ENCODE measurements at regions not wholly inside any gene's neighbourhood (a gene's known extent, or its start where the extent isn't known, plus 50 kb on each side); places are given as distances from the start of the nearest gene placed in this dataset.
"Not testable (repeated sequence)": the region's sequence is repeated elsewhere in the genome, so short reads cannot be mapped to it uniquely, and the experiment has no call there.

- TF ChIP-seq CTCF (IDR thresholded peaks at IDR 0.05; ENCODE audit: low read depth, low read length): no peak
- no peak overlapping the region for H3K4me3 ChIP-seq (replicated peaks in 1 of 2; ENCODE audit: low read depth in 2 of 2, low read length in 2 of 2)
- DNase-seq (ENCODE audit: low read depth in 2 of 2): peak; percentile 0 to 1
These were observed 844.4 kb upstream of the CDH18 start for GRCh38 chr5:20832204-20833080.

DNA sequence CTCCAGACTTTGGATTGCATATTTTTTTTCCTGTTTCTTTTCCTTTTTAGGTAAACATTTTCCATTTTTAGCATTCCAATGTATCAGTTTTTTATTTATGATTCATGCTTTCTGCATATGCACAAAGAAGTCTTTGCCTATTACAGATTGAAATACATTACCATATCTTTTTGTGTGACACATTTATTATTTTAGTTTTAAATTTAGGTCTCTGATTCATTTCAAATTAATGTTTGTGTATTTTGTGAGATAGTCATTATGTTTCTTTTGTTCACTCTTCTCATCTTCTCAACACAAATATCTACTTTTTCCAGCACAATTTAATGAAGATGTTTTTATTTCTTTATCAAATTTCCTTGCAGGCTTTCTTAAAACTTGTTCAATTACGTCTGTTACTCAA is 838.0 kb upstream of the CDH18 start:
- not testable (repeated sequence) for H3K4me3 ChIP-seq (replicated peaks in 1 of 2; ENCODE audit: low read depth in 2 of 2, low read length in 2 of 2)
- DNase-seq (ENCODE audit: low read depth in 2 of 2): peak in 1 of 2 donors; percentile 2

GRCh38 chr5:20797216-20797615 is 809.2 kb upstream of the CDH18 start:
- H3K4me3 ChIP-seq (replicated peaks in 1 of 2; ENCODE audit: low read depth in 2 of 2, low read length in 2 of 2): not testable (repeated sequence)

GRCh38 chr5:20784755-20785154 is 796.8 kb upstream of the CDH18 start:
- not testable (repeated sequence) for H3K4me3 ChIP-seq (replicated peaks in 1 of 2; ENCODE audit: low read depth in 2 of 2, low read length in 2 of 2); DNase-seq (ENCODE audit: low read depth in 2 of 2)

More at GRCh38 chr5:20797216-20797615, 809.2 kb upstream of the CDH18 start:
- not testable (repeated sequence) for DNase-seq (ENCODE audit: low read depth in 2 of 2)

- not testable (repeated sequence) for DNase-seq (ENCODE audit: low read depth in 2 of 2)
These were observed 795.5 kb upstream of the CDH18 start for GRCh38 chr5:20783484-20783883.

DNA sequence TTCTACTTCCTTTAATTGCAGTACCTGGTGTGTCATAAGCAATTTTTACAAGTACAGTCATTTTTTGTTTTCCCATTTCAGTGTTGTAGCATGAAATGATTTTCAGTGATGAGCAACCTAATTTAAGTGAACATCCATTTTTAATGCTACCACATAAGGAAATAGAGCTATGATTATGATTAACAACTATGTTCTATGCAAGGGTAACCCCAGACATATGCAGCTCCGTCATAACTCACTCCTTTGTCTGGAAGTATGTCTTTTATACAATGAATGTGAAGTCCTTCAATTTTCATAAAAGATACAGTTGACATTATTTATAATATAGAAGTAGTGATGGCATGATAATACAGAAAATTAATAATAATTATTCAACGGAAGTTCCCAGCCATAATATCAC is 783.3 kb upstream of the CDH18 start:
- DNase-seq (ENCODE audit: low read depth in 2 of 2); H3K4me3 ChIP-seq (replicated peaks in 1 of 2; ENCODE audit: low read depth in 2 of 2, low read length in 2 of 2): not testable (repeated sequence)

More at GRCh38 chr5:20783484-20783883, 795.5 kb upstream of the CDH18 start:
- not testable (repeated sequence) for H3K4me3 ChIP-seq (replicated peaks in 1 of 2; ENCODE audit: low read depth in 2 of 2, low read length in 2 of 2)

- DNase-seq (ENCODE audit: low read depth in 2 of 2); H3K4me3 ChIP-seq (replicated peaks in 1 of 2; ENCODE audit: low read depth in 2 of 2, low read length in 2 of 2): not testable (repeated sequence)
These were observed 777.1 kb upstream of the CDH18 start for GRCh38 chr5:20765074-20765473.

GRCh38 chr5:20759459-20759858 is 771.5 kb upstream of the CDH18 start:
- not testable (repeated sequence) for DNase-seq (ENCODE audit: low read depth in 2 of 2); H3K4me3 ChIP-seq (replicated peaks in 1 of 2; ENCODE audit: low read depth in 2 of 2, low read length in 2 of 2)

DNA sequence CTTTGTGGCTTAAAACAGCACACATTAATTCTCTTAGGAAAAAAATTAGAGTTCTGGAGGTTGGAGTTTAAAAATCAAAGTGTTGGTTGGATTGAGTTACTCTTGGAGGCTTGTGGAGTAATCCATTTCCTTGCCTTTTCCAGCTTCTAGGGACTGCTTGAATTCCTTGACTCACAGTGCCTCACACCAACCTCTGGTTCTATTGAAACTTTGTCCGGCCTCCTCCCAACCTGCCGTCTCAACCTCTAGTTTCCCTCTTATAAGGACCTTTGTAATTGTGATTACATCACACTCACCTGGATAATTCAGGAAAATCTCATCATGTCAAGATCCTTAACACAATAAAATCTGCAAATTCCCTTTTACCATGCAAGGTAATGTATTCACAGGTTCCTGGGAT is 764.2 kb upstream of the CDH18 start:
- not testable (repeated sequence) for H3K4me3 ChIP-seq (replicated peaks in 1 of 2; ENCODE audit: low read depth in 2 of 2, low read length in 2 of 2); DNase-seq (ENCODE audit: low read depth in 2 of 2)

DNA sequence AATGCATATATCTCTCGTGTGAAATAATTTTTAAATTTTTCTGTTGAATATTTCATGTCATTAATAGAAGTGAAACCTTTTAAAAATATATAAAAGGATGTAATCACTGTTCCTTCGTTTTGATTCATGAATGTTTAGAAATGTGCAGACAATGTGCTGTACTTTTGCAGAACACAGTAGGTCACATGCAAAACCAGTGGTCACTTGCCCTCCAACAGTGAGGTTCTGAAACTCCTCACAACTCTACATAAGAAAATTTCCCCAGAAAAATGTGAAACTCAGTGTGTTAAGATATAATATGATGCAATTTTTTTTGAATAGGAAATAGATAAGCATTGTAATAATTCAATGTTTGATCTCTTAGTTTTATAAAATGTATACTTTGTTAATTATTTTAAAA is 747.7 kb upstream of the CDH18 start:
- H3K4me3 ChIP-seq (replicated peaks in 1 of 2; ENCODE audit: low read depth in 2 of 2, low read length in 2 of 2); DNase-seq (ENCODE audit: low read depth in 2 of 2): not testable (repeated sequence)

DNA sequence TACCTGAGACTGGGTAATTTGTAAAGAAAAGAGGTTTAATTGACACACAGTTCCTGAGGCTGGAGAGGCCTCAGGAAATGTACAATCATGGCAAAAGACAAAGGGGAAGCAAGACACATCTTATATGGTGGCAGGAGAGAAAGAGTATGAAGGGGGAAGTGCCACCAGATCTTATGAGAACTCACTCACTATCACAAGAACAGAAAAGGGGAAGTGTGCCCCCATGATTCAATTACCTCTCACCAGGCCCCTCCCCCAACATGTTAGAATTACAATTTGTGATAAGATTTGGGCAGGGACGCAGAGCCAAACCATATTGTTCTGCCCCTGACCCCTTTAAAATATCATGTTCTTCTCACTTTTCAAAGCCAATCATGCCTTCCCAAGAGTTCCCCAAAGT is 744.2 kb upstream of the CDH18 start:
- not testable (repeated sequence) for H3K4me3 ChIP-seq (replicated peaks in 1 of 2; ENCODE audit: low read depth in 2 of 2, low read length in 2 of 2); DNase-seq (ENCODE audit: low read depth in 2 of 2)

GRCh38 chr5:20721286-20721685 is 733.3 kb upstream of the CDH18 start:
- DNase-seq (ENCODE audit: low read depth in 2 of 2); H3K4me3 ChIP-seq (replicated peaks in 1 of 2; ENCODE audit: low read depth in 2 of 2, low read length in 2 of 2): not testable (repeated sequence)

- not testable (repeated sequence) for H3K4me3 ChIP-seq (replicated peaks in 1 of 2; ENCODE audit: low read depth in 2 of 2, low read length in 2 of 2); DNase-seq (ENCODE audit: low read depth in 2 of 2)
These were observed 723.6 kb upstream of the CDH18 start for GRCh38 chr5:20711520-20712155.

DNA sequence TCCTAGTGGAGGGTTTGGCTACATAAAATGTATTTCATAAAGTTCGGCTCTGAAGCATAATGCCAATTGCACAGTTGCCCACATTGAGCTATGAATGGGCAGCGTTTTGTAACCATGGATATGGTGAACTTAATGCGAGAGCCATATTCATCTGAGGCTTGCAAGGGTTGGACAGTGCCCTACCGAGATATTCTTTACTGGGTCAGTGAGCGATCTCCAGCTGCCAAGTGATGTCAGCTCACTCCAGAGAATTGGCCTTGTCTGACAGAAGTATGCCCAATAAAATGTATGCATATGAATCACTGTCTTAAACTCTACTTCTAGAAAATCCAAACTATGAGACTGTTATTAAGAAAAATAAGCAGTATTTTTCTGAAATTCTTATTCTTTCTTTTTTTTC is 719.6 kb upstream of the CDH18 start:
- DNase-seq (ENCODE audit: low read depth in 2 of 2); H3K4me3 ChIP-seq (replicated peaks in 1 of 2; ENCODE audit: low read depth in 2 of 2, low read length in 2 of 2): not testable (repeated sequence)
